H1 (cell line): ENCODE measurements at regions not wholly inside any gene's neighbourhood (a gene's known extent, or its start where the extent isn't known, plus 50 kb on each side); places are given as distances from the start of the nearest gene placed in this dataset.

ENCODE experiments used
- CTCF ChIA-PET: fragments of 300-600 bp; sonication (Branson Sonifier 250); formaldehyde crosslinking; loops from one replicate; lab custom pipeline; 2021; ENCODE audit not compliant: partially characterized antibody; lab: Charles Lee
- POLR2A ChIA-PET: fragments of 300-600 bp; sonication (Branson Sonifier 250); formaldehyde crosslinking; loops from one replicate; lab custom pipeline; 2021; ENCODE audit warnings: inconsistent platforms; ENCODE audit not compliant: partially characterized antibody; lab: Charles Lee
- DNase-seq, 2 experiments: peaks; one replicate each; pipeline versions ENCODE4 v3.0.0 to v3.0.0-alpha.2; 2010 to 2022; ENCODE audit warnings: low spot score in 2 of 2, low read depth in 1 of 2, mixed read lengths in 1 of 2
- FAIRE-seq: peaks from 2 replicates; lab custom pipeline; 2011; peaks lifted over from hg19 to GRCh38; lab: Jason Lieb, UNC
- H2AFZ ChIP-seq: 2 replicates; pipeline ENCODE4 v1.8.1; 2012; ENCODE audit warnings: low read length, inconsistent platforms
- H2AK5ac ChIP-seq: 2 replicates; pipeline ENCODE4 v1.6.1; 2013; ENCODE audit warnings: low read depth, low read length
- H2BK120ac ChIP-seq: replicated peaks from 2 replicates; pipeline ENCODE3; 2013; ENCODE audit warnings: low read depth, low read length, inconsistent platforms
- H2BK12ac ChIP-seq: 2 replicates; pipeline ENCODE4 v1.6.1; 2013; ENCODE audit warnings: low read depth, low read length
- H2BK15ac ChIP-seq: 2 replicates; pipeline ENCODE4 v1.6.1; 2013; ENCODE audit warnings: low read length
- H2BK20ac ChIP-seq: 2 replicates; pipeline ENCODE4 v1.6.1; 2013; ENCODE audit warnings: low read length
- H2BK5ac ChIP-seq: 2 replicates; pipeline ENCODE4 v1.6.1; 2013; ENCODE audit warnings: low read depth, low read length
- H3K14ac ChIP-seq: 2 replicates; pipeline ENCODE4 v1.6.1; 2013; ENCODE audit warnings: inconsistent platforms; ENCODE audit not compliant: insufficient read length
- H3K18ac ChIP-seq: 2 replicates; pipeline ENCODE4 v1.6.1; 2013; ENCODE audit warnings: low read length; ENCODE audit errors: extremely low read depth
- H3K23ac ChIP-seq: 2 replicates; pipeline ENCODE4 v1.6.1; 2013; ENCODE audit warnings: inconsistent platforms; ENCODE audit not compliant: insufficient read length
- H3K23me2 ChIP-seq: 2 replicates; pipeline ENCODE4 v1.6.1; 2013; ENCODE audit warnings: low read depth, low read length
- H3K27ac ChIP-seq: 2 replicates; pipeline ENCODE4 v1.6.1; 2011; ENCODE audit warnings: low read depth, low read length, inconsistent platforms
- H3K27me3 ChIP-seq, 4 experiments: replicated peaks in 1 of 4; 1 replicate in 1 of 4; 2 replicates in 3 of 4; pipeline versions ENCODE4 v1.6.1 to v1.8.1; 2011 to 2013; ENCODE audit warnings: low read length in 3 of 4, mild to moderate bottlenecking in 3 of 4, inconsistent platforms in 2 of 4, mixed read lengths in 2 of 4, moderate library complexity in 1 of 4; ENCODE audit not compliant: control insufficient read depth in 3 of 4, insufficient read depth in 3 of 4; ENCODE audit errors: extremely low read depth in 1 of 4
- H3K36me3 ChIP-seq, 4 experiments: 2 replicates each; pipeline versions ENCODE4 v1.6.1 to v1.8.1; 2011 to 2013; ENCODE audit warnings: mild to moderate bottlenecking in 4 of 4, low read length in 3 of 4, moderate library complexity in 2 of 4, control low read depth in 1 of 4, inconsistent platforms in 1 of 4; ENCODE audit not compliant: insufficient read depth in 4 of 4, control insufficient read depth in 2 of 4
- H3K4ac ChIP-seq: replicated peaks from 2 replicates; pipeline ENCODE3; 2013; ENCODE audit warnings: low read length, low read depth, mixed read lengths, inconsistent platforms; ENCODE audit not compliant: insufficient read length
- H3K4me1 ChIP-seq, 4 experiments: replicated peaks in 1 of 4; 1 replicate in 1 of 4; 2 replicates in 3 of 4; pipeline versions ENCODE4 v1.6.1 to v1.8.1; 2011 to 2013; ENCODE audit warnings: low read length in 3 of 4, inconsistent platforms in 2 of 4, mixed read lengths in 1 of 4; ENCODE audit not compliant: insufficient read depth in 4 of 4, control insufficient read depth in 3 of 4
- H3K4me2 ChIP-seq, 2 experiments: 2 replicates each; pipeline versions ENCODE4 v1.6.1 to v1.8.1; 2011 to 2013; ENCODE audit warnings: low read depth in 2 of 2, low read length in 2 of 2, control low read depth in 1 of 2, inconsistent platforms in 1 of 2, mild to moderate bottlenecking in 1 of 2; ENCODE audit not compliant: insufficient read depth in 1 of 2
- H3K4me3 ChIP-seq, 4 experiments: fragments of 200-600, 300-600 bp in 1 of 4; sonication (generic), shearing (Covaris generic), sonication (Bioruptor Twin) in 1 of 4; 2 replicates each; pipeline versions ENCODE4 v1.5.1 to v1.8.1; 2011 to 2016; ENCODE audit warnings: low read length in 4 of 4, low read depth in 3 of 4, control low read depth in 2 of 4, inconsistent platforms in 2 of 4, mild to moderate bottlenecking in 2 of 4, mixed read lengths in 1 of 4, moderate library complexity in 1 of 4; ENCODE audit not compliant: insufficient read depth in 2 of 4; ENCODE audit errors: extremely low read depth in 1 of 4
- H3K56ac ChIP-seq: replicated peaks from 2 replicates; pipeline ENCODE3; 2013; ENCODE audit warnings: low read depth, mild to moderate bottlenecking, mixed read lengths, low read length, inconsistent platforms; ENCODE audit not compliant: insufficient read length
- H3K79me1 ChIP-seq: 2 replicates; pipeline ENCODE4 v1.6.1; 2013; ENCODE audit warnings: low read depth, low read length, control low read depth
- H3K79me2 ChIP-seq, 2 experiments: 2 replicates each; pipeline versions ENCODE4 v1.6.1 to v1.8.1; 2012 to 2013; ENCODE audit warnings: low read length in 2 of 2, mild to moderate bottlenecking in 2 of 2, inconsistent platforms in 1 of 2; ENCODE audit not compliant: insufficient read depth in 2 of 2, control insufficient read depth in 1 of 2
- H3K9ac ChIP-seq, 4 experiments: replicated peaks in 1 of 4; 1 replicate in 1 of 4; 2 replicates in 3 of 4; pipeline versions ENCODE4 v1.6.1 to v1.8.1; 2011 to 2013; ENCODE audit warnings: low read depth in 3 of 4, low read length in 3 of 4, control low read depth in 2 of 4, mild to moderate bottlenecking in 2 of 4, moderate library complexity in 2 of 4, inconsistent platforms in 1 of 4; ENCODE audit errors: extremely low read depth in 1 of 4
- H3K9me3 ChIP-seq, 2 experiments: 2 replicates each; pipeline versions ENCODE4 v1.6.1 to v1.8.1; 2012 to 2013; ENCODE audit warnings: mild to moderate bottlenecking in 2 of 2, moderate library complexity in 2 of 2, control low read depth in 1 of 2, inconsistent platforms in 1 of 2, low read depth in 1 of 2, low read length in 1 of 2, mixed read lengths in 1 of 2; ENCODE audit not compliant: insufficient read depth in 2 of 2
- H4K20me1 ChIP-seq, 2 experiments: replicated peaks in 1 of 2; 2 replicates each; pipeline versions ENCODE3 to v1.8.1; 2011 to 2013; ENCODE audit warnings: inconsistent platforms in 2 of 2, low read length in 2 of 2, mild to moderate bottlenecking in 1 of 2; ENCODE audit not compliant: insufficient read depth in 2 of 2, control insufficient read depth in 1 of 2
- H4K5ac ChIP-seq: 2 replicates; pipeline ENCODE4 v1.6.1; 2013; ENCODE audit warnings: low read length, low read depth, mixed read lengths, inconsistent platforms; ENCODE audit not compliant: insufficient read length
- H4K8ac ChIP-seq: 2 replicates; pipeline ENCODE4 v1.8.0; 2013; ENCODE audit warnings: mild to moderate bottlenecking, moderate library complexity, low read length, inconsistent platforms; ENCODE audit not compliant: insufficient read depth; ENCODE audit errors: extremely low read depth
- H4K91ac ChIP-seq: replicated peaks from 2 replicates; pipeline ENCODE3; 2013; ENCODE audit warnings: low read length, mixed read lengths, inconsistent platforms; ENCODE audit not compliant: insufficient read length
- BCL11A ChIP-seq, 2 experiments: IDR thresholded peaks; one replicate each; pipeline ENCODE4 v1.6.1; 2011; ENCODE audit warnings: low read depth in 2 of 2, low read length in 2 of 2, mild to moderate bottlenecking in 2 of 2
- E2F6 ChIP-seq: IDR thresholded peaks from 2 replicates; pipeline ENCODE4 v1.6.1; 2012; ENCODE audit warnings: inconsistent platforms
- POLR2AphosphoS5 ChIP-seq: IDR thresholded peaks from 2 replicates; pipeline ENCODE4 v1.6.1; 2011; ENCODE audit warnings: low read depth, low read length
- SIX5 ChIP-seq: IDR thresholded peaks from 2 replicates; pipeline ENCODE4 v1.6.1; 2011; ENCODE audit warnings: mild to moderate bottlenecking, low read depth, low read length
- SP2 ChIP-seq: IDR thresholded peaks from 2 replicates; pipeline ENCODE4 v1.6.1; 2012; ENCODE audit warnings: mild to moderate bottlenecking, low read length, inconsistent platforms
- SP4 ChIP-seq: IDR thresholded peaks from 2 replicates; pipeline ENCODE4 v1.6.1; 2012; ENCODE audit warnings: low read length, inconsistent platforms
- TAF7 ChIP-seq: optimal IDR thresholded peaks from 2 replicates; pipeline ENCODE3; 2011; ENCODE audit warnings: low read depth, mild to moderate bottlenecking, inconsistent platforms, low read length, moderate library complexity, borderline replicate concordance
- TBP ChIP-seq: IDR thresholded peaks from 2 replicates; pipeline ENCODE4 v1.6.1; 2011; ENCODE audit warnings: low read depth, low read length, improper control_type of control experiment
- whole genome bisulfite sequencing, 2 experiments: shearing (Covaris generic) in 1 of 2; methylation state at CpG; one replicate each; pipeline versions ENCODE4 v1.1.6 to v1.1.7; 2013 to 2015; ENCODE audit warnings: low lambda C conversion rate in 2 of 2, mixed read lengths in 2 of 2, inconsistent platforms in 1 of 2, low coverage in 1 of 2, missing lambda C conversion rate in 1 of 2; ENCODE audit not compliant: insufficient replicate concordance in 2 of 2, insufficient coverage in 1 of 2, insufficient read length in 1 of 2; ENCODE audit errors: extremely low coverage in 1 of 2, missing lambda C conversion rate in 1 of 2; 5-methylcytosine and 5-hydroxymethylcytosine counted together
- TF ChIP-seq, protein P1 (sequence below): IDR thresholded peaks from 2 replicates; pipeline ENCODE4 v1.6.1; 2012; ENCODE audit warnings: low read length, inconsistent platforms

- no peak for DNase-seq
- Histone ChIP-seq H4K91ac (no peak overlapping the region), H2BK20ac (no peak overlapping the region), H3K79me2 (no peaks in the 10 kb centered on the region), H3K36me3 (no peaks in the 10 kb centered on the region), H3K9ac (no peak overlapping the region), H4K8ac (no peak overlapping the region), H3K79me1 (no peaks in the 10 kb centered on the region; the same call in 1 of the 2 replicates), H4K20me1 (no peaks in the 10 kb centered on the region), H3K4ac (no peak overlapping the region), H3K9me3 (0 out of 4 replicates have a peak, but pooled peaks cover 0 to 6% of the 10 kb centered on the region in 2 experiments), H3K23ac (no peak overlapping the region), H3K23me2 (no peaks in the 10 kb centered on the region), H3K4me3 (no peak overlapping the region), H3K4me2 (no peak overlapping the region), H2AFZ (no peak overlapping the region), H3K27me3 (no peaks in the 10 kb centered on the region), H3K27ac (no peak overlapping the region), H3K56ac (no peak overlapping the region), H2BK120ac (no peak overlapping the region), H2BK12ac (no peak overlapping the region), H3K18ac (no peak overlapping the region), H3K14ac (no peak overlapping the region), H4K5ac (no peak overlapping the region), H2BK5ac (no peak overlapping the region), H3K4me1 (peaks cover 0 to 5% (median 0%) of the 10 kb centered on the region in 4 experiments; a peak in 3 of 7 replicates), H2BK15ac (no peak overlapping the region), H2AK5ac (no peak overlapping the region)
- FAIRE-seq, result no peak
- POLR2A ChIA-PET, result no interaction called here
- WGBS, 2 experiments, result 91 to 100% methylated on average over 1 to 4 of the region's 4 CpGs
- CTCF ChIA-PET, result no interaction called here
- TF ChIP-seq BCL11A (IDR thresholded peaks at IDR 0.05; ENCODE audit: low read depth in 2 of 2, low read length in 2 of 2) (no peak), TAF7 (no peak), TBP (no peak), SIX5 (no peak), E2F6 (no peak), SP4 (no peak), SP2 (no peak), POLR2AphosphoS5 (no peak)
- TF ChIP-seq, protein P1, sequence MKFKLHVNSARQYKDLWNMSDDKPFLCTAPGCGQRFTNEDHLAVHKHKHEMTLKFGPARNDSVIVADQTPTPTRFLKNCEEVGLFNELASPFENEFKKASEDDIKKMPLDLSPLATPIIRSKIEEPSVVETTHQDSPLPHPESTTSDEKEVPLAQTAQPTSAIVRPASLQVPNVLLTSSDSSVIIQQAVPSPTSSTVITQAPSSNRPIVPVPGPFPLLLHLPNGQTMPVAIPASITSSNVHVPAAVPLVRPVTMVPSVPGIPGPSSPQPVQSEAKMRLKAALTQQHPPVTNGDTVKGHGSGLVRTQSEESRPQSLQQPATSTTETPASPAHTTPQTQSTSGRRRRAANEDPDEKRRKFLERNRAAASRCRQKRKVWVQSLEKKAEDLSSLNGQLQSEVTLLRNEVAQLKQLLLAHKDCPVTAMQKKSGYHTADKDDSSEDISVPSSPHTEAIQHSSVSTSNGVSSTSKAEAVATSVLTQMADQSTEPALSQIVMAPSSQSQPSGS, result no peak
Observed at GRCh38 chr1:213526306-213526705, 461.5 kb upstream of the PROX1 start.
